AG10803 (cell line): ENCODE measurements at regions not wholly inside any gene's neighbourhood (a gene's known extent, or its start where the extent isn't known, plus 50 kb on each side); places are given as distances from the start of the nearest gene placed in this dataset.

Experiments
- DNase-seq: peaks from one replicate; pipeline ENCODE4 v3.0.0; 2010; ENCODE audit warnings: low read depth
- H3K4me3 ChIP-seq: 2 replicates; pipeline ENCODE4 v1.5.1; 2011; ENCODE audit warnings: mild to moderate bottlenecking, low read length, control low read depth
- TF ChIP-seq, protein P1 (sequence below): conservative IDR thresholded peaks from 2 replicates; pipeline ENCODE4 v1.5.1; 2011; ENCODE audit warnings: mild to moderate bottlenecking, low read length, control low read depth, inconsistent platforms

DNA sequence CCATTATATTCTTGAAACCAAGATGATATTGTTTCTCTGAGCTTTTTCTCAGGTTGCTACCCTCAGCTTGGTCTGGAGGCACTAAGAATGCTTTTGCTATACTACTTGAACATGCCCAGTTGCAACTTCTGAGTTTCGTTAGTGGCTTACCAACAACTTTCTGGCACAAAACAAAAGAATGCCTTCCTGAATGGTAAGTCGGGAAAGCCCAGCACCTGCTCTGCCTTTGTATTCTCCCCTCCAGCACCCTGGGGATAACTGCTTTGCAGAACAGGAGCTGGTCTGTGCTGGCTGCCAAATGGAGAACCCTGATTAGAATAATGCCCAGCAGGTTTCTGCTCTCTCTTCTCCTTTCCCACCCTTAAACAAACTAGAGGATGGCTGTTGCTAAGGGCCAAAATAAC lies 149.3 kb downstream of the TGFB2 start:
- no peak overlapping the region for H3K4me3 ChIP-seq
- TF ChIP-seq, protein P1, sequence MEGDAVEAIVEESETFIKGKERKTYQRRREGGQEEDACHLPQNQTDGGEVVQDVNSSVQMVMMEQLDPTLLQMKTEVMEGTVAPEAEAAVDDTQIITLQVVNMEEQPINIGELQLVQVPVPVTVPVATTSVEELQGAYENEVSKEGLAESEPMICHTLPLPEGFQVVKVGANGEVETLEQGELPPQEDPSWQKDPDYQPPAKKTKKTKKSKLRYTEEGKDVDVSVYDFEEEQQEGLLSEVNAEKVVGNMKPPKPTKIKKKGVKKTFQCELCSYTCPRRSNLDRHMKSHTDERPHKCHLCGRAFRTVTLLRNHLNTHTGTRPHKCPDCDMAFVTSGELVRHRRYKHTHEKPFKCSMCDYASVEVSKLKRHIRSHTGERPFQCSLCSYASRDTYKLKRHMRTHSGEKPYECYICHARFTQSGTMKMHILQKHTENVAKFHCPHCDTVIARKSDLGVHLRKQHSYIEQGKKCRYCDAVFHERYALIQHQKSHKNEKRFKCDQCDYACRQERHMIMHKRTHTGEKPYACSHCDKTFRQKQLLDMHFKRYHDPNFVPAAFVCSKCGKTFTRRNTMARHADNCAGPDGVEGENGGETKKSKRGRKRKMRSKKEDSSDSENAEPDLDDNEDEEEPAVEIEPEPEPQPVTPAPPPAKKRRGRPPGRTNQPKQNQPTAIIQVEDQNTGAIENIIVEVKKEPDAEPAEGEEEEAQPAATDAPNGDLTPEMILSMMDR: no peak
- no peak for DNase-seq

DNA sequence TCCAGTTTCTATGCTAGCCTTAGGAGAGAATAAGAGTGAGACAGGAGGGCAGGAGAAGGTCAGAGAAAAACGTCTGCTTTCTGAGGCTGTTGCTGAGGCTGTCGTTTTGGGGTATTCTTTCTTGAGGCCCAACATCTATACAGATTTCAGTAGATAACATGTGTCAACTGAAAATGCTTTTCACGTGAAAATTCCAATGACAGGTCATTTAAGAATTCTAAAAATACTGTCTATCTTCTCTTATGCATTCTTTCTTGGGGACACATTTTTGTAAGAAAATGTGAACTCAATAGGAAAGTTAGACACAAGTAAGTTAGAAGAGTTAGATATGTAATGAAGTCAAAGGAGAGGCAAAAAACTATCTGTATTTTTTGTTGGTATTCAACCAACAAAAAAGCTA lies 150.8 kb downstream of the TGFB2 start:
- H3K4me3 ChIP-seq: no peak overlapping the region
- DNase-seq: no peak
- TF ChIP-seq, protein P1: no peak

DNA sequence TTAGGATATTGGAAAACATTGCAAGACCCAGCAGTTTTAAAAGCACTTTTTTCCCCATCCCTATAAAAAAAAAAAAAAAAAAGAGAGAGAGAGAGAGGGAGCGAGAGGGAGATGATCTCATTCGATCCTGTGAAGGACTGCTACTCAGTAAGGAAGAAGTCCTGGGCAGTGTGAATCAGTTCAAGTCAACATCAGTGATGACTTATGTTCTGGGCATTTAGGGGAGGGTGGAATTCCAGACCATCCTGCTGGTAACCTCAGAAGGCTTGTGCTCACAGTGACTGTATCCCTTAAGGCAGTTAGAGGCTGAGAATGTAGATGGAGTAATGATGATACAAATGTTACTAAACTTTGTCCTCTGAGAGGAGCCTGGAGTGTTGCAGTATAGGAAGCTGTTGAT lies 151.4 kb downstream of the TGFB2 start:
- H3K4me3 ChIP-seq: no peak overlapping the region
- DNase-seq: peak; percentile 99
- TF ChIP-seq, protein P1: no peak

DNA sequence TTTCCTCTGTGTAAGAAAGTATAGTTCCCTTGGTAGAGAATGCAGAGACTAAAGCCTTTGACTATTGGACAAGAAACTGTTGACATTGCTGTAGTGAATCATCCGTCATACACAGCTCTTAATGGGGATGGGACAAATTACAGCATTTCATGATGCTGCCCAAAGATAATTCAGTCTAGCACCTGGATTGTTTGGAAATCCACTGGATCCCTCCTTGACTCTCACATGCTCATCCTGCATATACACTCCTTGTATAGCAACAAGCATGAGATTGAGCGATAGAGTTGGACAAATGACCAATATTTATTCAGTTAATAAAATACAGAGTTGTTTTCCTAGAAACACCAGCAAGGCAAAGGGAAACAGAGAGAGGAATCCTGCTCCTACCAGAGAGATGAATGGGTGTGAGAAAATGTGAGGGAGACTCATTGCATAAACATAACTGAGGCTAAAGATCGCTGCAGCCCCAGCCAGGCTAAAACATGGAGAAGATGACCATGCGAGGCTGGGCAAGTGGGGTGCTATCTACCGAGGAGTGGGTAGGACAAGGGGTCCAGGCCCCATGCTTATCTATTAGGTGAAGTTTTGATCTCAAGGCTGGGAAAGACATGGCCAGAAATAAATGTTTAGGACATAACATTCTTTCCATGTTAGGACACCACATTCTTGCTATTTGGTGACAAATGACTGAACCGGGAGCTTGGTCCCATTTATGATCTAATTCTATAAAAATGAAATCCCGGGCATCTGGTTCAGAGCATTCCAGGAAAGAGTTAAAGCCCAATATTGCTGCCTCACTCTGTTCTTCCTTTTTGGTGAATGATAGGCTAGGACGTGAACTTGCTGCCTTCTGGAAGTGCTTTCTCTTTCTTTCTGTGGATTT lies 153.2 kb downstream of the TGFB2 start:
- peak; percentile 63 for DNase-seq
- H3K4me3 ChIP-seq: peak overlapping the region; percentile 52
- TF ChIP-seq, protein P1: no peak

DNA sequence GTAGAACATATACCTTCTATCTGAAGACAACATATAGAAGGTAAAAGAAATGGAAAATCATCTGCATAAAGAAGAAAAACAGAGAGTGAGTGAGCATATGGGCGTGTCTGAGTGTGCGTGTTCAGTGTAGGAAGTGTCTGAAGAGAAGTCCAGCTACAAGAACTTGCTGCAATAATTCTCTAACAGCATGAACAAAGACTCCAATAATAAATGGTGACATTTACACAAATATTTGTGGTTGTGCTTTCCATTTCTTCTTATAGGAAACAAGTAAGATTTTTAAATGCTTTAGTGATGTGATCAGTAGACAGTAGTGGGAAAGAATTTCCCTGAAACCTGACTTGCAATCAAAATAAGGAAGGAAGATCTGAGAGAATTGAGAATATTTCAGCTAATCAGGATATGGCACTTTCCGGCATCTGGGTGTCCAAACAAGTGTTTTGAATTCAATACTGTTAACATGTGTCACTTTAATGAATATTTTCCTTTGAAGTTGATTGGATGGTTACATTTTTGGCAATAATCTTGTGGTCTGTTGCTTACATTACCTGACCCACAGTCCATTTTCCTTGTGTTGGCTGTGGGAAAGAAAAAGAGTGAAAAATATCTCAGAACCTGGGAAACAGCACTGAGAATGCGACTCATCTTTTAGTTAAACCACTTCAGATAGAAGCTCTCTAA lies 154.0 kb downstream of the TGFB2 start:
- DNase-seq: peak; percentile 95
- TF ChIP-seq, protein P1: no peak
- peak overlapping the region; percentile 52 for H3K4me3 ChIP-seq

DNA sequence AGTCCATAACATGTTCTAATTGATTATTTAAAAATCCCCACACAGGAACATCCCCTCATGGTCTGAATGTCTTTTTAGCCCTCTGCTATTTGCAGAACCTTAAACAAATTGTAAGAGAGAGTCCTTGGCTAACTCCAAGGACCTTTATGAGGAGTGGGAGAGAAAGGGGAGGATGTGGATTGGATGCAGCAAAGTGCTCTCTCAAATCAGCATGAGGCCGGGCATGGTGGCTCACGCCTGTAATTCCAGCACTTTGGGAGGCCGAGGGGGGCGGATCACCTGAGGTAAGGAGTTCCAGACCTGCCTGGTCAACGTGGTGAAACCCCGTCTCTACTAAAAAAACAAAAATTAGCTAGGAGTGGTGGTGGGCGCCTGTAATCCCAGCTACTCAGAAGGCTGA lies 154.8 kb downstream of the TGFB2 start:
- no peak for DNase-seq
- TF ChIP-seq, protein P1: no peak
- H3K4me3 ChIP-seq: no peak overlapping the region

DNA sequence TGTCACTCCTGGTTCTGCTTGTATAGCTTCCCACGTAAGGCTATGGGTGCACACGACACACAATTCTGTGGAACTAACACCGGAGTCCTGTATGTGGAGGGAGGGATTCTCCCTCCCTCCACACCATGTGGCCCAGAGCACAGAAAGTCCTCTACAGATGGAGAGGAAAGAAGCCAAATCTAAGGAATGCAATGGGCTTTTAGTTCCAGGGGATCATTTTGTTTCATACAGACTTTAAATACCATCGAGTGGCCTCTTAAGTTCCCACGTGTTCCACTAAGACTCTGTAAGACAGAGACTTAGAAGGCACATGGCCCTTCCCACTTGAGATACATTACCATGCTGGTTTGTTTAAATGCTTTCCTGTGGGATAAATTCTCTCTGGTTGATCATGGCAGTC lies 156.0 kb downstream of the TGFB2 start:
- TF ChIP-seq, protein P1: no peak
- no peak overlapping the region for H3K4me3 ChIP-seq
- DNase-seq: peak; percentile 58
